OCI-LY7 (cell line): ENCODE measurements at regions not wholly inside any gene's neighbourhood (a gene's known extent, or its start where the extent isn't known, plus 50 kb on each side); places are given as distances from the start of the nearest gene placed in this dataset.

Experiments
- EZH2phosphoT487 ChIP-seq: fragments of 200-600 bp; sonication (generic); IDR thresholded peaks from 2 replicates; pipeline ENCODE4 v1.6.1; 2018; ENCODE audit warnings: low read depth, borderline replicate concordance, mild to moderate bottlenecking, mixed run types, antibody characterized with exemption, low read length, moderate library complexity, mixed read lengths
- TF ChIP-seq, protein P1 (sequence below): fragments of 200-600 bp; sonication (generic); conservative IDR thresholded peaks from 2 replicates; pipeline ENCODE4 v1.5.1; 2014; ENCODE audit warnings: mild to moderate bottlenecking, antibody characterized with exemption, low read length, moderate library complexity, mixed read lengths

DNA sequence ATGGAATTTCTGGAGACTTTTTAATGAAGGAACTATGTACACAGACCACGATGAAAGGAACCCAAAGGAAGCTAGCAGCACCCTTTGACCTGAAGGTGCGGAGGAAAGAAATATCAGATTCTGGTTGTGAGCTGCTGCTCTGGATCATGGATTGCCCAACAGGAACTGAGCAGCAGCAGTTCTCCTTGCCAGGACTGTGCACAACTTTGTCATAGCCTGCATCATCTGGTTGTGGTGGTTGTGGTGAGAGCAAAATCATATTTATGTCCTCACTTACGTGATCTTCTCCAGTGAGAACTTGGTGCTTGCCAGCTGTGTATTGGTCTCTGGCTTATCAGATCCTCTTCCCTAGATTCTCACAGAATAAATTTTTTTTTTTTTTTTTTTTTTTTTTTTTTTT, 70.7 kb upstream of the LPAR1 start:
- TF ChIP-seq, protein P1, sequence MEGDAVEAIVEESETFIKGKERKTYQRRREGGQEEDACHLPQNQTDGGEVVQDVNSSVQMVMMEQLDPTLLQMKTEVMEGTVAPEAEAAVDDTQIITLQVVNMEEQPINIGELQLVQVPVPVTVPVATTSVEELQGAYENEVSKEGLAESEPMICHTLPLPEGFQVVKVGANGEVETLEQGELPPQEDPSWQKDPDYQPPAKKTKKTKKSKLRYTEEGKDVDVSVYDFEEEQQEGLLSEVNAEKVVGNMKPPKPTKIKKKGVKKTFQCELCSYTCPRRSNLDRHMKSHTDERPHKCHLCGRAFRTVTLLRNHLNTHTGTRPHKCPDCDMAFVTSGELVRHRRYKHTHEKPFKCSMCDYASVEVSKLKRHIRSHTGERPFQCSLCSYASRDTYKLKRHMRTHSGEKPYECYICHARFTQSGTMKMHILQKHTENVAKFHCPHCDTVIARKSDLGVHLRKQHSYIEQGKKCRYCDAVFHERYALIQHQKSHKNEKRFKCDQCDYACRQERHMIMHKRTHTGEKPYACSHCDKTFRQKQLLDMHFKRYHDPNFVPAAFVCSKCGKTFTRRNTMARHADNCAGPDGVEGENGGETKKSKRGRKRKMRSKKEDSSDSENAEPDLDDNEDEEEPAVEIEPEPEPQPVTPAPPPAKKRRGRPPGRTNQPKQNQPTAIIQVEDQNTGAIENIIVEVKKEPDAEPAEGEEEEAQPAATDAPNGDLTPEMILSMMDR = no peak
- TF ChIP-seq EZH2phosphoT487 = no peak
